Left kidney (tissue), 1 donor: ENCODE measurements at regions not wholly inside any gene's neighbourhood (a gene's known extent, or its start where the extent isn't known, plus 50 kb on each side); places are given as distances from the start of the nearest gene placed in this dataset.

Source experiments
- DNase-seq: peaks from one replicate; pipeline ENCODE4 v3.0.0-alpha.2; 2013

DNA sequence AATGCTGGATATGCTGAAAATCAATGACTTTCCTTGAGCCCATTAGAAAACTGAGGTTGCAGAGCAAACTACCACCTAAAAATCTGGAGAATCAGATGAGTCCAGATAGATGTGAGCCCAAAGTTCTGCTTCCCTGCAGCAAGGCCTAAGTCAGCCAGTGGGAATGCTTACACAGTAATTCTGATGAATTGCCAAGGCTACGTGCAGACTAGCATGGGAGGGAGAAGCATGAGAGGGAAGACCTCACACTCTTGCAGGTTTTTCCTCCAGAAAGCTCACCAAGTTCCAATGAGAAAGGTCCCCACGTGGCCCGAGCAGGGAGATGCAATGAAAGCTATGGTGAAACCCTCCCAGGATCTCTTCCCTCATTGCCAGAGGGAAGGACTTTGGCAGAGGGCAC lies 104.8 kb upstream of the SIRPA start:
- DNase-seq: no peak

DNA sequence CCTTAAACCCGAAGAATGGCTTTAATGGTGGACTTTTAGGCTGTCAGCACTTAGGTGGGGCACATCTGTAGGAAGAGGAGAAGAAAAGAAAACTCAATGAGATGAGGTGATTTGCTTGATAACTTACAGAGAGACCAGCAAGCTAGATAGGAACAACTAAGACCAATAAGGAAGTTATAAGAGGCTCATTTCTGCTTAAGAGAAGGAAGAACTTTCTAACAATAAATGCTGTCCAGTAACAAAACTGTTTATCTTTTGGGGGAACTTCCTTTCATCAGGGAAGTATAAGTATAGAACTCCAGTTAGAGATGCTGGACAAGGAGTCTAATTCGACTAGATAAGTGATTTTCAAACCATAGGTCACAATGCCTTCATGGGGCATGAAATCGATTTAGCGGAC lies 107.2 kb upstream of the SIRPA start:
- DNase-seq: no peak

DNA sequence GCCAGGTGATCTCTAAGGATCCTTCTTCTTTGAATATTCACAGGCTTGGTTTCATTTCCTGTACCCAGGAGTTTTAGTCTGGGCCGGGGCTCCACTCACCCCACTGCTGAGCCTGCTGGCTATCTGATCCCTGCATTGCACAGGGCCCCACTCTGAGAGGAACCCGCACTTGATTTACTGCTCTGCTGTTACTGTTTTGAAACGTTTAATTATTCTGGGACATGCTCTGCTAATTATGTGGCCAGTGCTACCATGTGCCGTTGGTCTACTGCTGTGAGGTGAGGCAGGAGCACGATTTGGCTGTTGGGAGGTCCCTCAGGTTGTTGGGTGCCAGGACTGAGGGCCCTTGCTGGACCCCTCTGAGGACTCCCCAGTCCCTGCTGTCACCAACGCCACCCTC lies 108.7 kb upstream of the SIRPA start:
- DNase-seq: no peak

DNA sequence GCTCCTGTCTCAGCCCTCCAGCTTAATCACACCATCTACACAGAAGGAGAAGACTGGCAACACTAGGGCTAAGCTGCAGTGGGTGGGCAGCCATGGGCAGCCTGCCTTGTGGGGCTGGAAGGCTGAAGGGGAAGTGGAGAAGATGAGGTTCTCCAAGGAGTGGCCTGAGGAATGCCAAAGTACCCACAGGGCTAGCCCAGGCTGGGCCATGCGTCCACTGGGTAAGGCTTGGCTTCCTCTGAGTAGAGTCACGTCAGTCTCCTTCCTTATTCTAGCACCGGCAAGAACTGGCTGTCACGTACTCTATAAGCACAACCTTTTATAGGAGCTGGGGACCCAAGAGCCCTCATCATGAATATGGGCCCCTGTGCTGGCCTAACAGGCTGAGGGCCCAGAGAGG lies 110.6 kb upstream of the SIRPA start:
- no peak for DNase-seq

DNA sequence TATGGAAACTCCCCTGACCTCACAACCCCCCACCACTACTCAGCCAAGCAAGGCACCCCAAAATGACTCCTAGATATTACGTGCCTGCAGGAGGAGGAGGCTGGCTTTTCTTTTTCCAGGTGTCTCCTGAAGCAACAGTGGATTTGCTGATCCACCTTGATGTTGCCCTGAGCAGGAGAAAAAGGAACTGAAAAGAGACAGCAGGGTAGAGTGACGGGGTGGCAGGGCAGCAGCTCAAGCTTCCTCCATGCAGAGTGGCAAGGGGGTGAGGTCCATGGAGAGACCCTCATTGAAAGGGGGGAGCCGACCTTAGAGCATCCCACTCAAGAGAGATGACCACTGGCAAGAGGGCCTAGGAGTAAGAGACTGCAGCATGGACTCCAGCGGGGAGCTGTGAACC lies 112.0 kb upstream of the SIRPA start:
- DNase-seq: no peak

DNA sequence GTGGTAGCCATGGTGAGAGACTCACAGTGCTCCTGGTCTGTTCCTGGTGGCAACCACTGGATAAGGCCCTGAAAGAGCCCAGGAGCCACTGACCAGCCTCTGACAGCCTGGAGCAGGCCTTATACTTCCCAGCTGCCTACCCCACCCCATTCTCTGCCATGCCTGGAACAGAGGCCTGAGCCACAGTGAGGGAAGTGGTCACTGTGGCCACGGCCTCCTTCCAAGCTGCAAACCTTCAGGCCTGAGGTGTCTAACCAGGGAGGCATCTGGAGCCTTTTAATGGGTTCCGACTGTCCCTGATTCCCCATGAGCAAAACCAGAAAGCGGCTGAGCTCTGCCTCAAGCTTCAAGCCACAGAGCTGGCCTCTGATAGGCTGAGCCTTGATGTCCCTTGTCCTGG lies 113.0 kb upstream of the SIRPA start:
- DNase-seq: no peak

DNA sequence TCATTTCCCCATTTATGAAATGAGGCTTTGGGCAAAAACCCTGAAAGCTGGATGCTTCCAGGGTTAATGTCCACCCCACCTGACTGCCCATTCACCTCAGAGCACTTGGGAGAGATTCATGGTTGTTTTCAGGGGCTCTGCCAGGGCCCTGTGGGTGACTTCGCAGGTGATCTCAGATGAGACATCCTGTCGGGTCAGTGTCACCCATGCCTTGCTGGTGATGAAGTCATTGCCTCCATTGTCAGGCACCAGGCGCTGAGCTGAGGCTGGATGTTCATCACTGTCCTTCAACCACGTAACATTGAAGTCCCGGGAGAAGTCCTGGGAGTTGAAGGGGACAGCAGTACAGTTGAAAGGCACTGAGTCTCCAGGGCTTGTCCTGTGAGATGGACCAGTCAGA lies 115.6 kb upstream of the SIRPA start:
- no peak for DNase-seq

DNA sequence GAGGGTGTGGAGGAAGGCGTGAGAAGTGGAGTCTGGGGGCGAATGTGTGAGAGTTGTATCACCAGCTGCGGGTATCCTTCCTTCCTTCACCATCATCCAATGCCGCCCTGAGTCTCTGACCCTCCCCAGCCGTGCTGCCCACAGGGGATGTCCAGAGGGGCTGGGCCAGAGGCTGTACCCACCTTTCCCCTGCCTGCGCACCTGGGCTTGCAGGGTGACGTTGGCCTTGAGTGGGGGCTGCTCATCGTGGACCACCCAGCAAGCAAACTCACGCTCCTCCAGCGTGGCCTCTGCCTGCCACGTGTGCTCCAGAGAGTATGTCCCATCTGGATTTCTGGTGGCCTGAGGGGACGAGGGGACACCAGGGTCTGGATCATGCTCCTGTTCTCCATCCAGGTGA lies 116.9 kb upstream of the SIRPA start:
- DNase-seq: no peak

DNA sequence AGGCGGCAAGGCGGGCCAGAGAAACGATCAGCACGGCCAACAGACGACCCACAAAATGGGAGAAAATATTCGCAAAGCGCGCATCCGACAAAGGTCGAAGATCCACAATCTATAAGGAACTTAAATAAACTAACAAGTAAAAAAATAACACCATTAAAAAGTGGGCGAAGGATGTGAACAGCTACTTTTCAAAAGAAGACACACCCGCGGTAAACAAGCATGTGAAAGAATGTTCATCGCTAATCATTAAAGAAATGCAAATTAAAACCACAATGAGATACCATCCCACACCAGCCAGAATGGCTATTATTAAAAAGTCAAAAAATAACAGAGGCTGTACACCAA lies 117.8 kb upstream of the SIRPA start:
- DNase-seq: no peak

DNA sequence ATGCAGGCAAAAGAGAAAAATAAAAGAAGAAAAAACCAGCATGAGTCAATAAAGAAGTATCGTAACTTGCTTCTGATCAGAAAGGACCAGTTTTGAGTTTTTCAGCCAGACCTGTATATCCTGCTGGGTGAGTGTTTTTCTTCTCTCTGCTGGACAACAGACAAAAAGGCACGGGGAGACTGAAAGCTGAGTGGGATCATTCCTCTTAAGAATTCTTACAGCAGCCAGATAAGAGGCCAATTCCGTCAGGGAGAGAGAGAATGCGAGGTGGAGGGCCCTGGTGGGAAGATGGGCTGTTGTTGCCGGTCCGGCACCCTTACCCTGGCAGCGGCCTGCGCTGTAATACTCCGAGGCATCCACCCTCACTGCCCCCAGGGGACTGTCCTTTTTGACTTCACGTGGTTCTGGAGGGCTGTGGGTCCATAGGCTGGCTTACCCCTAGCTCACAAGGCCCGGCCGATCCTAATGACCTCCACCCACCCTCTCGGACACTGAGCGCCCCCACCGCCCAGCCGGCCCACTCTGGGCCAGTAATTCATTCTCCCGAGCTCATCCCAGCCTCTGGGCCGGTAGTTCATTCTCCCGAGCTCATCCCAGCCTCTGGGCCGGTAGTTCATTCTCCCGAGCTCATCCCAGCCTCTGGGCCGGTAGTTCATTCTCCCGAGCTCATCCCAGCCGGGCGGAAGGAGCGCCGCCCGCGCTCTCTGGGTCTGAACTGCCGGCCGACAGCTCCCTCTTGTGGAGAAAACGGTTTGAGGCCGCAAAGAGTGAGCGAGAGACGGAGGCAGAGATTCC lies 118.3 kb upstream of the SIRPA start:
- DNase-seq: peak; percentile 90

DNA sequence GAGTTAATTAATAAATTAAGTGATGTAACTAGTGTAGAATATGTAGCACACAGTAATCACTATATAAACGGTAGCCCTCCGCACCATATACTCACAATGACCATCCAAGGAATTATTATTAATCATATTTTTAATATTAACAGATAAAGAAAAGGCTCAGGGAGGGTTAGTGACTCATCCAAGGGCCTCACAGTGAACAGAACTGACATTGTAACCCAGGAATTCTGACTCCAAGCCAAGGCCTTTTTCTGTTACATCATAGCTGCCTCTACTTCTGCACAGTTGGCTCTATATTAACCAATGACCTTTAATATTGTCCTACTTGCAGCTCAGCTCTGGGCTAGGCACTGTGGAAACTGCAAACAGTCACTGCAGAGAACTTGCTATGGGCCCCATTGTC lies 117.5 kb upstream of the SIRPG start:
- no peak for DNase-seq

DNA sequence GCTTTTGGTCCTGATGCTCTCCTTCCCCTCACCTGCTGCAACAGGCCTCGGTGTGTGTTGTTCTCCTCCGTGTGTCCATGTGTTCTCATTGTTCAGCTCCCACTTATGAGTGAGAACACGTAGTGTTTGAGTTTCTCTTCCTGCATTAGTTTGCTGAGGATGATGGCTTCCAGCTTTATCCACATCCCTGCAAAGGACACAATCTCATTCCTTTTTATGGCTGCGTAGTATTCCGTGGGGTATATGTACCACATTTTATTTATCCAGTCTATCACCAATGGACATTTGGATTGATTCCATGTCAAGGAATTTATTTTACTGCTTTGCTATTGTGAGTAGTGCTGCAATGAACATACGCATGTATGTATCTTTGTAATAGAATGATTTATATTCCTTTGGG lies 116.9 kb upstream of the SIRPG start:
- no peak for DNase-seq

DNA sequence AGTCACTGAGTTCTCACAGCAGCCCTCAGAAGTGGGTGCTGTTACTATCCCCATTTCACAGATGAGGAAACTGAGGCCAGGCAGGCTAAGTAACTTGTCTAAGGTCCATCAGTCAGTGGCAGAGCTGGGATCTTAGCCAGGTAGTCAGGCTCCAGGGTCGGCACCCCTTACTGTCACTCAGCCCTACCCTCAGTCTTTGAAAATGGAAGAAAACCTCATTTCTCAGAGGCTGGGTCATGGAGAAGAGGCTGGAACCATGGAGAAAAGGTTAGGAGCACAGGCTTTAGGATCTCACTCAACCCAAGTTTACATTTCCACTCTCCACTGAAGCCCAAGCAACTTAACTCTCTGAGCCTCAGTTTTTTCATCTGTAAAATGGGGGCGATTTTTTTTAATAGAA lies 116.2 kb upstream of the SIRPG start:
- DNase-seq: no peak

DNA sequence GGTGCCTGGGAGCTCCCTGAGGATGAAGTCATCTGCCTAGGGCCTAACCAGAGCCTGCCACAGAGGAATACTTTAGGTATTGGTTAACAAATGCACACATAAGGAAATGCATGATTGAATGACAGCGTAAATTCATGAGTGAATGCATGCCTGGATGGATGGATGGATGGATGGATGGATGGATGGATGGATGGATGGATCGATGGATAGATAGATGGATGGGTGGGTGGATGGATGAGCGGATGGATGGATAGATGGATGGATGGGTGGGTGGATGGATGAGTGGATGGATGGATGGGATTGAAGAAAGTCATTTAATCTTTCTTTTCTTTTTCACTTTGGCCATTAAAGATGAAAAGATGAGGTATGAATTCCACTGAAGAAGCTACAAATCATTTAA lies 111.9 kb upstream of the SIRPG start:
- no peak for DNase-seq

DNA sequence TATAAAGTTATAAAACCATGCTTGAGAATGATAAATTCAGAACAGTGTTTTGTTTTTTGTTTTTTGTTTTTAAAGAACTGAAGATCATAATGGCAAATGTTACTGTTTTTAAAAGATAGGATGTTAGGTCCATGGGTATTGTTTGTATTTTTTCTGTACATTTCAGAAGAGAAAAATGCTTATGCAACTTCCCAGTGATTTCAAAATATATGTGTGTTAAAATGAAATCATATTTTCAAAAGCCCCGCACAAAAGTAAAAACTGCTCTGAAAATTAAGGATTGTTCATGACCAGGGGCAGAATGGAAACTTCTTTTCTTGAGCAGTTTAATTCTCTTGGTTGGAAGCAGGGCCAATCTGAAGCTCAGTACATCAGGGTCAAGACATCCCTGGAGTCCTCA lies 109.2 kb upstream of the SIRPG start:
- no peak for DNase-seq

DNA sequence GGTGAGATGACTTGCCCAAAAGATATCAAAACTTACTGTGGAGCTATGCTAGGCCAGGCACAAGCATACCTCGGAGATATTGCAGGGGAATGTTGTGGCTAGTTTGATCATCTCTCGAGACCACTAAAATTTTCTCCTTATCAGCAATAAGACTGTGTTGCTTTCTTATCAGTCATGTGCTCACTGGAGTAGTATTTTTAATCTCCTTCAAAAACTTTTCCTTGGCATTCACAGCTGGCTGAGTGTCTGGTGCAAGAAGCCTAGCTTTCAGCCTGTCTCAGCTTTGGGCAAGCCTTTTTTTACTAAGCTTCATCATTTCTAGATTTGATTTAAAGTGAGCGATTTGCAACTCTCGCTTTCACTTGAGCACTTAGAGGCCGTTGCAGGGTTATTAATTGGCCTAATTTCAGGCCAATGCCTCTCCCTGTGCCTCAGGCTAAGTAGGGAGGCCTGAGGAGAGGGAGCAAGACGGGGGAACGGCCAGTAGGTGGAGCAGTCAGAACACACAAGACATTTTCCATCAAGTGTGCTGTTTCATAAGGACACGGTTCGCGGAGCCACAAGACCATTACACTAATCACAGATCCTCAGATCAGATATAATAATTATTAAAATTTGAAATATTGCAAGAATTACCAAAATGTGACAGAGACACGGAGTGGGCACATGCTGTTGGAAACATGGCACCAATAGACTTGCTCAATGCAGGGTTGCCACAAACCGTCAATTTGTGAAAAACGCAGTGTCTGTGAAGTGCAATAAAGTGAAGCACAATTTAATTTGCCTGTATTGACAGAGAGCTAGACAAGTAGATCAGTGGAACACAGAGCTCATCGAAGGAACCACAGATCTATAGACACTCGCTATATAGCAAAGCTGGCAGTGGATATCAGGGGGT lies 106.8 kb upstream of the SIRPG start:
- DNase-seq: peak; percentile 75

DNA sequence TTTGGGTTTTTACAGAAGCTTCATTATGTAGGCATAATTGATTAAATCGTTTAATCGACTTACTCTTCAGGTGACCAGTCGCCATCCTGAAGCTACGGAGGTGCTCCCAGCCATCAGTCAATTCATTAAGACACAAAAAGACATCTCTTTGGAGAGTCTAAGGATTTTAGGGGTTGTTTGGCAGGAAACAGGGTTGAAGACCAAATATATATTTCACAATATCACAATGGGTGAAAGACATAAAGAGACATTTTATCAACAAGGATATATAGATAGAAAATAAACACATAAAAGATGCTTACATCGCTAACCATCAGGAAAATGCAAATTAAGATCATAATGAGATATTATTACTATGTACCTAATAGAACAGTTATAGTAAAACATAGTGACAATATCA lies 104.0 kb upstream of the SIRPG start:
- DNase-seq: no peak

DNA sequence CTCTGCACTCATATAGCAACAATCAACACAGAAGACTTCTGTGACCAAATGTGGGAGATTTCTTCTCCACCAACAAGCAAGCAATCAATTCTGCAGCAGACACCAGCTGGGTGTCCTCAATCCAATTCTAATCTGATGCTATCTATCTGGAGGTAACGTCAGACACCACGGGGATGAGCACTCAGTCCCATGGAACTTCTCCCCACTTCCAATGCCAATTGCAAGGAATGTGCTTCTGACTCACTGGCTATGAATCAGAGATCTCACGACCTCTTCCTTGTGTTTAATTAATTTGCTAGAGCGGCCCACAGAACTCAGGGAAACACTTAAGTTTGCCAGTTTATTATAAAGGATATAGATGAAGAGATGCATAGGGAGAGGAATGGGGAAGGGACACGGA lies 103.5 kb upstream of the SIRPG start:
- DNase-seq: no peak

DNA sequence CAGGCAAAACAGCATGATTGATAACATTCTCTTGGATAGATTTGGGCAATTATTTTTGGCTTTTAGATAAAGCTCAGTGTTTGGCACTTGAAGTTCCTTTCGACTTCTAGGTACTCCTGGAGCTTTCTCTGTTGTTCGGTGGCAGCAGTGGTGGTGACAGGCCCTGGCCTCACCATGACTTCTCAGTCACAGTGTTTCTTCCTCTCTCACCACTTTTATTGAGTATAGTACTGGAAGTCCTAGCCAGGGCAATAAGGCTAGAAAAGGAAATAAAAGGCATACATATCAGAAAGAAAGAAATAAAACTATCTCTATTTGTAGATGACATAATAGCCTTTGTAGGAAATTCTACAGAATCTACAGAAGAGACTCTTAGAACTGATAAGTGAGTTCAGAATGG lies 101.2 kb upstream of the SIRPG start:
- DNase-seq: no peak

DNA sequence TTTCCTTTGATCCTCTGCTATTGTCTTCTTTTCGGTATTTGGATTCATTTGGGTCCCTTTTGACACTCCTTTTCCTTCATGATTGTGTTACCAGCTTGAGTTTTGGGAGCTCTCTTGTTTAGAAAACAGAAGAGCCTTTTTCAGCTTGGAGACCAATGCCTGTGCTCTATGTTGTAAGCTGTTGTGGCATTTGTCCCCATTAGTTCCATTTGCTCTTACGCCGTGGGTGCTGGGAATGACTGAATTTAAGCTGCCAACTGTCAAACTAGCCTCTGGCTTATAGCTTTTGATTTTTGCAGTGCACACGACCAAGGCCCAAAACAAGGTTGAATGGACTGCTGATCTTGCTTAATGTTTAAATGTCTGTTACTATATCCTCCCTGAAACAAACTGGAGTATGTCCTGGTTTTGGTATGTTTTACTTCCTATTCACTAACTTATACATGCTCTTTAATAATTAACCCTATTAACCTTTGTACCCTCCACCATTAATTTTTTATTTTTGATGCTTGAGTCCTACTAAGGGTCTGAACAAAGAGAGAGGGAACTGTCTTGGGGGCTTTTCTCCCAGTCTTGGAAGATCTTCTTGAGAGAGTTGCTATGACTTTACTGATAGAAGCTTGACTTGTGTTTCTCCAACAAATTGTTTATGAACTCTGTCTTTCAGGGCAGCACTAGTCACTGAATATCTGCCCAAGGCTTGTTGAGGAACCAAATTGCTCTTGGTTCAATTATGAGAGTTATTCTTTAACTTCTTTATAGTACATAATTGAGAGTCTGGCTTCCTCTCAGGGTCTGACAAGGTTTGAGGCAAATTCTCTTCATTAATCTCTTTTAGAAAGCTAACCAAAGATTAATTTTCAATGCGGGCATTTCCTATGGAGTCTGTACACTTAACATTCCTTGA lies 100.3 kb upstream of the SIRPG start:
- peak; percentile 24 for DNase-seq

DNA sequence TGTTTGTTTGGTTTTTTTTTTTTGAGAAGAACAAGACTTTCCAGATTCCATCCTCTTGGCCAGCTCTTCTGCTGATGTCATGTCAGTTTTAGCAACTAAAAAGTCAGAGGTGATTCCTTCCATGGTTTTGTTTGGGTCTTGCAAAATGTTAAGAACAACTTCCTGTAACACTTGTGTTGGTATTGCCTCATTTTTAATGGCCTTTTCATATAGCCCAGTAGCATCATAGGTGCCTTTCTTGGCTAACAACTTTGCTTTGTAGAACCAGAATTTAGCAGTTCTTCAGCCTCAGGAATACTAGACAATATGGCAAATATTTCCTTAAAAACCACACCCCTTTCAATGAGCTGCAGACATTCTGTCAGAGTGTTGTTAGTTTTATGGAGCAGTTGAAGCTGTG lies 99.5 kb upstream of the SIRPG start:
- no peak for DNase-seq

DNA sequence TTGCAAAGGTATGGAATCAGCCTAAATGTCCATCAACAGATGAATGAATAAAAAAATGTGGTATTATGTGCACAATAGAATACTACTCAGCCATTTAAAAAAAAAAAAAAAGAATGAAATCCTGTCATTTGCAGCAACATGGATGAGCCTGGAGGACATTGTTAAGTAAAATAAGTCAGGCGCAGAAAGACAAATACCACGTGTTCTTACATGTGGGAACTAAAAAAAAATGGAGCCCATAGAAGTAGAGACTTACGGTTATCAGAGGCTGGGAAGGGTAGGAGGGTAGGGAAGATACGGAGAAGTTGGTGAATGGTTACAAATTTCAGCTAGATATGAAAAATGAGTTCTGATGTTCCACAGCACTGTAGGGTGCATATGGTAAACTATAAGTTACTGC lies 97.2 kb upstream of the SIRPG start:
- DNase-seq: no peak

DNA sequence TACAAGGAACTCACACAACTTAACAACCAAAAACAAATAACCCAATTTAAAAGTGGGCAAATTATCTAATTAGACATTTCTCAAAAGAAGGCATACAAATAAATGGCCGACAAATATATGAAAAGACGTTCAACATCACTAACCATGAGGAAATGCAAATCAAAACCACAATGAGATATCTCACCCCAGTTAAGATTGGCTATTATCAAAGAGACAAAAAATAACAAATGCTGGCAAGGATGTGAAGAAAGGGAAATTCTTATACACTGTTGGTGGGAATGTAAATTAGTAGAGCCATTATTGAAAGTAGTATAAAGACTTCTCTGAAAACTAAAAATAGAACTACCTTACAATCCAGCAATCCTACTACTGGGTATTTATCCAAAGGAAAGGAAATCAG lies 96.7 kb upstream of the SIRPG start:
- DNase-seq: no peak
